H1 (cell line): ENCODE measurements at regions not wholly inside any gene's neighbourhood (a gene's known extent, or its start where the extent isn't known, plus 50 kb on each side); places are given as distances from the start of the nearest gene placed in this dataset.

Experiments used
- CTCF ChIA-PET: fragments of 300-600 bp; sonication (Branson Sonifier 250); formaldehyde crosslinking; loops from one replicate; lab custom pipeline; 2021; ENCODE audit not compliant: partially characterized antibody; lab: Charles Lee
- POLR2A ChIA-PET: fragments of 300-600 bp; sonication (Branson Sonifier 250); formaldehyde crosslinking; loops from one replicate; lab custom pipeline; 2021; ENCODE audit warnings: inconsistent platforms; ENCODE audit not compliant: partially characterized antibody; lab: Charles Lee
- DNase-seq, 2 experiments: peaks; one replicate each; pipeline versions ENCODE4 v3.0.0 to v3.0.0-alpha.2; 2010 to 2022; ENCODE audit warnings: low spot score in 2 of 2, low read depth in 1 of 2, mixed read lengths in 1 of 2
- FAIRE-seq: peaks from 2 replicates; lab custom pipeline; 2011; peaks lifted over from hg19 to GRCh38; lab: Jason Lieb, UNC
- H2AFZ ChIP-seq: 2 replicates; pipeline ENCODE4 v1.8.1; 2012; ENCODE audit warnings: low read length, inconsistent platforms
- H2AK5ac ChIP-seq: 2 replicates; pipeline ENCODE4 v1.6.1; 2013; ENCODE audit warnings: low read depth, low read length
- H2BK120ac ChIP-seq: replicated peaks from 2 replicates; pipeline ENCODE3; 2013; ENCODE audit warnings: low read depth, low read length, inconsistent platforms
- H2BK12ac ChIP-seq: 2 replicates; pipeline ENCODE4 v1.6.1; 2013; ENCODE audit warnings: low read depth, low read length
- H2BK15ac ChIP-seq: 2 replicates; pipeline ENCODE4 v1.6.1; 2013; ENCODE audit warnings: low read length
- H2BK20ac ChIP-seq: 2 replicates; pipeline ENCODE4 v1.6.1; 2013; ENCODE audit warnings: low read length
- H2BK5ac ChIP-seq: 2 replicates; pipeline ENCODE4 v1.6.1; 2013; ENCODE audit warnings: low read depth, low read length
- H3K14ac ChIP-seq: 2 replicates; pipeline ENCODE4 v1.6.1; 2013; ENCODE audit warnings: inconsistent platforms; ENCODE audit not compliant: insufficient read length
- H3K18ac ChIP-seq: 2 replicates; pipeline ENCODE4 v1.6.1; 2013; ENCODE audit warnings: low read length; ENCODE audit errors: extremely low read depth
- H3K23ac ChIP-seq: 2 replicates; pipeline ENCODE4 v1.6.1; 2013; ENCODE audit warnings: inconsistent platforms; ENCODE audit not compliant: insufficient read length
- H3K23me2 ChIP-seq: 2 replicates; pipeline ENCODE4 v1.6.1; 2013; ENCODE audit warnings: low read depth, low read length
- H3K27ac ChIP-seq: 2 replicates; pipeline ENCODE4 v1.6.1; 2011; ENCODE audit warnings: low read depth, low read length, inconsistent platforms
- H3K27me3 ChIP-seq, 4 experiments: replicated peaks in 1 of 4; 1 replicate in 1 of 4; 2 replicates in 3 of 4; pipeline versions ENCODE4 v1.6.1 to v1.8.1; 2011 to 2013; ENCODE audit warnings: low read length in 3 of 4, mild to moderate bottlenecking in 3 of 4, inconsistent platforms in 2 of 4, mixed read lengths in 2 of 4, moderate library complexity in 1 of 4; ENCODE audit not compliant: control insufficient read depth in 3 of 4, insufficient read depth in 3 of 4; ENCODE audit errors: extremely low read depth in 1 of 4
- H3K36me3 ChIP-seq, 4 experiments: 2 replicates each; pipeline versions ENCODE4 v1.6.1 to v1.8.1; 2011 to 2013; ENCODE audit warnings: mild to moderate bottlenecking in 4 of 4, low read length in 3 of 4, moderate library complexity in 2 of 4, control low read depth in 1 of 4, inconsistent platforms in 1 of 4; ENCODE audit not compliant: insufficient read depth in 4 of 4, control insufficient read depth in 2 of 4
- H3K4ac ChIP-seq: replicated peaks from 2 replicates; pipeline ENCODE3; 2013; ENCODE audit warnings: low read length, low read depth, mixed read lengths, inconsistent platforms; ENCODE audit not compliant: insufficient read length
- H3K4me1 ChIP-seq, 4 experiments: replicated peaks in 1 of 4; 1 replicate in 1 of 4; 2 replicates in 3 of 4; pipeline versions ENCODE4 v1.6.1 to v1.8.1; 2011 to 2013; ENCODE audit warnings: low read length in 3 of 4, inconsistent platforms in 2 of 4, mixed read lengths in 1 of 4; ENCODE audit not compliant: insufficient read depth in 4 of 4, control insufficient read depth in 3 of 4
- H3K4me2 ChIP-seq, 2 experiments: 2 replicates each; pipeline versions ENCODE4 v1.6.1 to v1.8.1; 2011 to 2013; ENCODE audit warnings: low read depth in 2 of 2, low read length in 2 of 2, control low read depth in 1 of 2, inconsistent platforms in 1 of 2, mild to moderate bottlenecking in 1 of 2; ENCODE audit not compliant: insufficient read depth in 1 of 2
- H3K4me3 ChIP-seq, 4 experiments: fragments of 200-600, 300-600 bp in 1 of 4; sonication (generic), shearing (Covaris generic), sonication (Bioruptor Twin) in 1 of 4; 2 replicates each; pipeline versions ENCODE4 v1.5.1 to v1.8.1; 2011 to 2016; ENCODE audit warnings: low read length in 4 of 4, low read depth in 3 of 4, control low read depth in 2 of 4, inconsistent platforms in 2 of 4, mild to moderate bottlenecking in 2 of 4, mixed read lengths in 1 of 4, moderate library complexity in 1 of 4; ENCODE audit not compliant: insufficient read depth in 2 of 4; ENCODE audit errors: extremely low read depth in 1 of 4
- H3K56ac ChIP-seq: replicated peaks from 2 replicates; pipeline ENCODE3; 2013; ENCODE audit warnings: low read depth, mild to moderate bottlenecking, mixed read lengths, low read length, inconsistent platforms; ENCODE audit not compliant: insufficient read length
- H3K79me1 ChIP-seq: 2 replicates; pipeline ENCODE4 v1.6.1; 2013; ENCODE audit warnings: low read depth, low read length, control low read depth
- H3K79me2 ChIP-seq, 2 experiments: 2 replicates each; pipeline versions ENCODE4 v1.6.1 to v1.8.1; 2012 to 2013; ENCODE audit warnings: low read length in 2 of 2, mild to moderate bottlenecking in 2 of 2, inconsistent platforms in 1 of 2; ENCODE audit not compliant: insufficient read depth in 2 of 2, control insufficient read depth in 1 of 2
- H3K9ac ChIP-seq, 4 experiments: replicated peaks in 1 of 4; 1 replicate in 1 of 4; 2 replicates in 3 of 4; pipeline versions ENCODE4 v1.6.1 to v1.8.1; 2011 to 2013; ENCODE audit warnings: low read depth in 3 of 4, low read length in 3 of 4, control low read depth in 2 of 4, mild to moderate bottlenecking in 2 of 4, moderate library complexity in 2 of 4, inconsistent platforms in 1 of 4; ENCODE audit errors: extremely low read depth in 1 of 4
- H3K9me3 ChIP-seq, 2 experiments: 2 replicates each; pipeline versions ENCODE4 v1.6.1 to v1.8.1; 2012 to 2013; ENCODE audit warnings: mild to moderate bottlenecking in 2 of 2, moderate library complexity in 2 of 2, control low read depth in 1 of 2, inconsistent platforms in 1 of 2, low read depth in 1 of 2, low read length in 1 of 2, mixed read lengths in 1 of 2; ENCODE audit not compliant: insufficient read depth in 2 of 2
- H4K20me1 ChIP-seq, 2 experiments: replicated peaks in 1 of 2; 2 replicates each; pipeline versions ENCODE3 to v1.8.1; 2011 to 2013; ENCODE audit warnings: inconsistent platforms in 2 of 2, low read length in 2 of 2, mild to moderate bottlenecking in 1 of 2; ENCODE audit not compliant: insufficient read depth in 2 of 2, control insufficient read depth in 1 of 2
- H4K5ac ChIP-seq: 2 replicates; pipeline ENCODE4 v1.6.1; 2013; ENCODE audit warnings: low read length, low read depth, mixed read lengths, inconsistent platforms; ENCODE audit not compliant: insufficient read length
- H4K8ac ChIP-seq: 2 replicates; pipeline ENCODE4 v1.8.0; 2013; ENCODE audit warnings: mild to moderate bottlenecking, moderate library complexity, low read length, inconsistent platforms; ENCODE audit not compliant: insufficient read depth; ENCODE audit errors: extremely low read depth
- H4K91ac ChIP-seq: replicated peaks from 2 replicates; pipeline ENCODE3; 2013; ENCODE audit warnings: low read length, mixed read lengths, inconsistent platforms; ENCODE audit not compliant: insufficient read length
- BRCA1 ChIP-seq: IDR thresholded peaks from 2 replicates; pipeline ENCODE4 v1.6.1; 2012; ENCODE audit warnings: low read depth, low read length, improper control_type of control experiment
- KDM1A ChIP-seq: fragments of 200-600, 300-600 bp; sonication (generic); IDR thresholded peaks from 2 replicates; pipeline ENCODE4 v1.7.1; 2016; ENCODE audit warnings: mild to moderate bottlenecking, low read length, borderline replicate concordance
- RXRA ChIP-seq: IDR thresholded peaks from 2 replicates; pipeline ENCODE4 v1.6.1; 2011; ENCODE audit warnings: low read depth, mild to moderate bottlenecking, low read length, moderate library complexity; ENCODE audit not compliant: insufficient read depth
- TAF7 ChIP-seq: optimal IDR thresholded peaks from 2 replicates; pipeline ENCODE3; 2011; ENCODE audit warnings: low read depth, mild to moderate bottlenecking, inconsistent platforms, low read length, moderate library complexity, borderline replicate concordance
- TCF12 ChIP-seq: IDR thresholded peaks from 2 replicates; pipeline ENCODE4 v1.6.1; 2011; ENCODE audit warnings: low read depth, mild to moderate bottlenecking, low read length
- YY1 ChIP-seq: IDR thresholded peaks from 2 replicates; pipeline ENCODE4 v1.6.1; 2011; ENCODE audit warnings: low read depth, mild to moderate bottlenecking, low read length
- WGBS, 2 experiments: shearing (Covaris generic) in 1 of 2; methylation state at CpG; one replicate each; pipeline versions ENCODE4 v1.1.6 to v1.1.7; 2013 to 2015; ENCODE audit warnings: low lambda C conversion rate in 2 of 2, mixed read lengths in 2 of 2, inconsistent platforms in 1 of 2, low coverage in 1 of 2, missing lambda C conversion rate in 1 of 2; ENCODE audit not compliant: insufficient replicate concordance in 2 of 2, insufficient coverage in 1 of 2, insufficient read length in 1 of 2; ENCODE audit errors: extremely low coverage in 1 of 2, missing lambda C conversion rate in 1 of 2; 5-methylcytosine and 5-hydroxymethylcytosine counted together

DNA sequence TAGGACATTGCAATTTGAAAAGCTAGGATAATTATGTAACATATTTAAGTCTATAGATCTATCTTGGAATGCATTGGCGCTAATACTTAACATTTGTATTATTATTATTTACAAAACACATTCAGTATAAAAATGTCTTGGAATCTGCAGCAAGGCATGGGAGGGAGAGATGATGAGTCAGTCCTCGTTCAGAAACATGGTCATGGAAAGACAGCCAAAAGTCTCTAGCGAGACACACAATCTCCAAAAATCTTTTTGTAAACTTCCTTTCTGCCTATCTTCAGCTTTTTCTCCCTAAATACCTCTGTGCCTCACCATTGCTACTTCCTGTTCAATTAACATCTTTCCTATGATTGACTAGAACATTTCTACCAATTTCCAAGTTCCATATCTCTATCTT, 188.4 kb upstream of the CACNA2D1 start:
- no peak overlapping the region for H3K18ac ChIP-seq
- H3K23ac ChIP-seq: no peak overlapping the region
- H3K27ac ChIP-seq: no peak overlapping the region
- no peak overlapping the region for H2BK120ac ChIP-seq
- H3K14ac ChIP-seq: no peak overlapping the region
- no peaks in the 10 kb centered on the region for H3K79me1 ChIP-seq
- no peaks in the 10 kb centered on the region for H3K36me3 ChIP-seq
- CTCF ChIA-PET: interaction anchor here (0.6 kb wide), 1 partner anchor 120 kb away, joined by 3 read pairs; no protein-coding TSS in a partner anchor
- no peak overlapping the region for H2AFZ ChIP-seq
- H3K27me3 ChIP-seq: no peaks in the 10 kb centered on the region
- no peak overlapping the region for H3K4me2 ChIP-seq
- no peaks in the 10 kb centered on the region for H3K9me3 ChIP-seq
- no peak overlapping the region for H2BK12ac ChIP-seq
- H3K9ac ChIP-seq: no peak overlapping the region
- H3K23me2 ChIP-seq: no peaks in the 10 kb centered on the region
- H3K4me1 ChIP-seq: no peaks in the 10 kb centered on the region
- H2BK15ac ChIP-seq: no peak overlapping the region
- H3K4ac ChIP-seq: no peak overlapping the region
- H3K56ac ChIP-seq: no peak overlapping the region
- DNase-seq (no peak), FAIRE-seq (no peak)
- no peak overlapping the region for H4K8ac ChIP-seq
- H4K5ac ChIP-seq: no peak overlapping the region
- no peak overlapping the region for H4K91ac ChIP-seq
- no peak overlapping the region for H3K4me3 ChIP-seq
- no peaks in the 10 kb centered on the region for H4K20me1 ChIP-seq
- POLR2A ChIA-PET: no interaction called here
- no peak overlapping the region for H2AK5ac ChIP-seq
- no peak overlapping the region for H2BK5ac ChIP-seq
- H3K79me2 ChIP-seq: no peaks in the 10 kb centered on the region
- WGBS, 2 experiments: 89% methylated on average over 3 of the region's 3 CpGs; no CpG with 5 or more reads in 1 of the 2 experiments
- H2BK20ac ChIP-seq: no peak overlapping the region
- TF ChIP-seq BRCA1 (no peak), RXRA (no peak), KDM1A (no peak), TCF12 (no peak), TAF7 (no peak), YY1 (no peak)
